DOHH2 (cell line): ENCODE measurements at regions not wholly inside any gene's neighbourhood (a gene's known extent, or its start where the extent isn't known, plus 50 kb on each side); places are given as distances from the start of the nearest gene placed in this dataset.

Source experiments
- CTCF ChIP-seq: fragments of 200-600 bp; sonication (generic); IDR thresholded peaks from one replicate; pipeline ENCODE4 v1.5.1; 2014; ENCODE audit warnings: antibody characterized with exemption, mild to moderate bottlenecking, low read depth, low read length; ENCODE audit not compliant: poor library complexity, severe bottlenecking
- EZH2phosphoT487 ChIP-seq: fragments of 200-600 bp; sonication (generic); IDR thresholded peaks from 2 replicates; pipeline ENCODE4 v1.6.1; 2017; ENCODE audit warnings: borderline replicate concordance, mild to moderate bottlenecking, antibody characterized with exemption, low read length, moderate library complexity, mixed read lengths

DNA sequence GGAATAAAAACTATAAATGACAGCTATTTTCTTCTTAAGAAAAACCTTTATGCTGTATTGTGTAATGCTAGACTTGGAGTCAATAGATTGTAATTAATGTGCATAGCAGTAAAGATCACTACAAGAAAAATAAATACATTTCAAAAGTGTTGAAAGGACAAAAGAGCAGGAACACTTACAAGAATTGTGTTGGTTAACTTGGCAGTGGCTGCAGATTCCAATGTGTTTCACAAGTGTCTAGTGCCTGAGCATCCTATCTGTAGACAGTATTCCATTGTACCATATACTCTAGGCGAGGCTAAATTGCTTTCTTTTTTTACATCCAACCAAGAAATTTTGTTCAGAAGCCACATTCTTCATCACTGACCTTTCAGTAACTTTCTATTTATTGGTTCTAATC, 924.1 kb downstream of the EPHA7 start:
- TF ChIP-seq CTCF (no peak), EZH2phosphoT487 (no peak)
